ENCODE measurements at regions not wholly inside any gene's neighbourhood (a gene's known extent, or its start where the extent isn't known, plus 50 kb on each side); places are given as distances from the start of the nearest gene placed in this dataset.

GRCh38 chr6:18741741-18742140 lies 354.6 kb downstream of the RNF144B start:
- no peak for TF ChIP-seq POLR2A (IDR thresholded peaks at IDR 0.05)
- no peak for TF ChIP-seq CTCF (IDR thresholded peaks at IDR 0.05)

Data from upper lobe of left lung (tissue), 4 donors.